Epithelial cell of esophagus (primary cell): ENCODE measurements at regions not wholly inside any gene's neighbourhood (a gene's known extent, or its start where the extent isn't known, plus 50 kb on each side); places are given as distances from the start of the nearest gene placed in this dataset.
A peak's percentile ranks its signal among the peaks of the same experiment; 100 is the strongest.
"Not testable (repeated sequence)": the region's sequence is repeated elsewhere in the genome, so short reads cannot be mapped to it uniquely, and the experiment has no call there.

ENCODE experiments used
- DNase-seq: peaks from one replicate; pipeline ENCODE4 v3.0.0; 2010; ENCODE audit warnings: low read depth
- H3K4me3 ChIP-seq: 2 replicates; pipeline ENCODE4 v1.5.1; 2011; ENCODE audit warnings: mild to moderate bottlenecking, low read length, control low read depth
- TF ChIP-seq, protein P1 (sequence below): IDR thresholded peaks from 2 replicates; pipeline ENCODE4 v1.5.1; 2011; ENCODE audit warnings: low read depth, mild to moderate bottlenecking, low read length, control low read depth, inconsistent platforms; ENCODE audit not compliant: insufficient read depth; ENCODE audit errors: missing control alignments

DNA sequence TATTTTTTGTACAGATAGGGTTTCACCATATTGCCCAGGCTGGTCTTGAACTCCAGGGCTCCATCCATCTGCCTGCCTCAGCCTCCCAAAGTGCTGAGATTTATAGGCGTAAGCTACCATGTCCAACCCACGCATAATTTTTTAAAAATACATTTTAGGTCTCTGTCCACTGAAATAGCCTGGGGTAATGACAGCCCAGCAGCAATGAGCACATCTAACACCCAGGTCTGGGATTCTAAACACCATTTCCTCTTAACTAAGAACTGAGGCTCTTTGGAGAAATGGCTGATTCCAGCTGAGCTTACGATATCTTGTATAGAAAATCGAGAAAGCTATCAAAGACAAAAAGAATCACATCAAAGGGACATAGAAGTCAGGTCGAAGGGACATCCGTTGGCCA, 245.3 kb downstream of the PARN start:
- TF ChIP-seq, protein P1, sequence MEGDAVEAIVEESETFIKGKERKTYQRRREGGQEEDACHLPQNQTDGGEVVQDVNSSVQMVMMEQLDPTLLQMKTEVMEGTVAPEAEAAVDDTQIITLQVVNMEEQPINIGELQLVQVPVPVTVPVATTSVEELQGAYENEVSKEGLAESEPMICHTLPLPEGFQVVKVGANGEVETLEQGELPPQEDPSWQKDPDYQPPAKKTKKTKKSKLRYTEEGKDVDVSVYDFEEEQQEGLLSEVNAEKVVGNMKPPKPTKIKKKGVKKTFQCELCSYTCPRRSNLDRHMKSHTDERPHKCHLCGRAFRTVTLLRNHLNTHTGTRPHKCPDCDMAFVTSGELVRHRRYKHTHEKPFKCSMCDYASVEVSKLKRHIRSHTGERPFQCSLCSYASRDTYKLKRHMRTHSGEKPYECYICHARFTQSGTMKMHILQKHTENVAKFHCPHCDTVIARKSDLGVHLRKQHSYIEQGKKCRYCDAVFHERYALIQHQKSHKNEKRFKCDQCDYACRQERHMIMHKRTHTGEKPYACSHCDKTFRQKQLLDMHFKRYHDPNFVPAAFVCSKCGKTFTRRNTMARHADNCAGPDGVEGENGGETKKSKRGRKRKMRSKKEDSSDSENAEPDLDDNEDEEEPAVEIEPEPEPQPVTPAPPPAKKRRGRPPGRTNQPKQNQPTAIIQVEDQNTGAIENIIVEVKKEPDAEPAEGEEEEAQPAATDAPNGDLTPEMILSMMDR: no peak
- H3K4me3 ChIP-seq: no peak overlapping the region
- DNase-seq: no peak

DNA sequence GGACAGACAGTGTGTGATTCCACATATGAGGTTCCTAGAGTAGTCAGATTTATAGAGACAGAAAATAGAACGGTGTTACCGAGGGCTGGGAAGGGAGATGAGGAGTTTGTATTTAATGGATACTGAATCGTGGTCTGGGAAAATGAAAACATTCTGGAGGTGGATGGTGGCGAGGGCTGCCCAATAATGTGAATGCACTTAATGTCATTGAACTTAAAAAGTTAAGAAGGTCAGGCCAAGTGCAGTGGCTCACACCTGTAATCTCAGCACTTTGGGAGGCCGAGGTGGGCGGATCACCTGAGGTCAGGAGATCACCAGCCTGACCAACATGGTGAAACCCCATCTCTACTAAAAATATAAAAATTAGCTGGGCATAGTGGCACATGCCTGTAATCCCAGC, 246.2 kb downstream of the PARN start:
- not testable (repeated sequence) for H3K4me3 ChIP-seq, DNase-seq

DNA sequence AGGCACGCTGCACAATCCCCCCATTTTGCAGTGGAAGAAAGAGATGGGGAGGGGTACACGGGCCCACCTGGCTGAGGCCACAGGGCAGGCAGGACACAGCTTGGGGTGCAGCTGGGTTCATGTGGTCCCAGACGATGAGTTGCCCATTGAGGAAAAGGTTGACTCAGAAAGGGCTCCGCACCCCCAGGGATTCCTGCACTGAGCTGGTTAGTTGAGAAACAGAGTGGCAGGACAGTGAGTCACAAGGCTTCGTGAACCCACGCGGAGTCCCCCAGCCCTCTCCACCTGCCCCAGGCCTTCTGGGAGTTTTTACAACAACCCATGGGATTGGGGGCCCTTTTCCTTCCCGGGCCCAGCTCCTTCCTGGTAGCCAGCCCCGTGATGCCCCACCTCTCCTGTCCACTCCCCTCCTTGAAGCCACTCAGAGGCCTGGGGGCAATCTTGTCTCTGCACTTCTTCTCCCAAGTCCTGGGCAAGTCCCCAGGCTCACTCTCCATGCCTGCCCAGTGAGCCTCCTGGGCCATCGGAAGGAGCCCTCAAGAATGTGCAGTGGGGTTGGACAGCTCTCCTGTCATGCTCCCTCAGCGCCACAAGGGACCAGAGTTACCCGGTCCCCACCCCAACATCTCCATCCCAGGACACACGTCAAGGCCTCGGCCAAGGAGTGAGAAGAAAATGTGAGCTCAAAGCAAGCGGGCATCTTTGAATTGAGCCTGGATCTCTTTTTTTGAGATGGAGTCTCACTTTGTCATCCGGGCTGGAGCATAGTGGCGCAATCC, 251.2 kb downstream of the PARN start:
- TF ChIP-seq, protein P1: no peak
- peak; percentile 94 for DNase-seq
- no peak overlapping the region for H3K4me3 ChIP-seq

DNA sequence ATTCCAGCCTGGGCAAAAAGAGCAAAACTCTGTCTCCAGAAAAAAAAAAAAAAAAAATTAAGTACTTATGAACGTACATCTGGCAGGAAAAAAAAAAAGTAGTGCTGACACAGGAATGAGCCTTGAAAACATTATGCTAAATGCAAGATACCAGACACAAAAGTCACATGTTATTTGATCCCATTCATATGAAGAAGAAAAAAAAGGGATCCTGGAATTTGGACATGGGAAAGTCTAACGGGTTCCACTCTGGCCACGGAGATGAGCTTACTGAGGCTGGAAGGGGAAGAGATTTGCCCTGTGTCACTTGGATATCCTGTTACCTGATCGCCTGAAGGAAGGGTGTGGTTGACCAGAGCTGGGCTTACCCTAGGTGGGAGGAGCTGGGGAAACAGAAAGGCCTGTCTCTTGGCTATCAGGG, 251.9 kb downstream of the PARN start:
- no peak overlapping the region for H3K4me3 ChIP-seq
- TF ChIP-seq, protein P1: no peak
- DNase-seq: peak; percentile 87

DNA sequence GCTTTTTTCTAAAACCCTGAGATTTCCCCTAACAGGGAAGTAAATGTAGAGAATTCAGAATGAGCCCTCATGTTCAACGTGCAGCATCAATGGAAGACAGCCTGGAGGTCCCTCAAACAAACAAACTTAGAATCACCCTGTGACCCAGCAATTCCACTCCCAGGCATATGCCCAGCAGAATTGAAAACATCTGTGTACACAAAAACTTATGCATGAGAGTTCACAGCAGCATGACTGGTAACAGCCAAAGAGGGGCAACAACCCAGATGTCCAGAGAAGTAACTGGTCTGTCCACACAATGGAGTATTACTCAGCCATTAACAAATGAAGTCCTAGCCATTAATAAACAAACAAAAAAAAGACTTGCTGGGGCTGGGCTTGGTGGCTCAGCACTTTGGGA, 252.7 kb downstream of the PARN start:
- TF ChIP-seq, protein P1: no peak
- H3K4me3 ChIP-seq: no peak overlapping the region
- DNase-seq: no peak

DNA sequence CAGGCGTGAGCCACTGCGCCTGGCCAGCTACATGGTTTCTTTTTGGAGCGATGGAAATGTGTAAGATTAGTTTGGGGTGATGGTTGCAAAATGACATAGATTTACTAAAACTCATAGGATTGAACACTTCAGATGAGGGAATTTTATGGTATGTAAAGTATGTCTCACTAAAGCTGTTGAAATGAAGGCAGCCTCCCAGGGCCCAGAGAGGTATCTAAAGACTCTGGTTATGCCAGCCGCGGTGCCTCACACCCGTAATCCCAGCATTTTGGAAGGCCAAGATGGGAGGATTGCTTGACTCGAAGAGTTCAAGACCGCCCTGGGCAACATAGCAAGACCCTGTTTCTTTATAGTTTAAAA, 254.9 kb downstream of the PARN start:
- no peak for DNase-seq
- no peak overlapping the region for H3K4me3 ChIP-seq
- TF ChIP-seq, protein P1: no peak

DNA sequence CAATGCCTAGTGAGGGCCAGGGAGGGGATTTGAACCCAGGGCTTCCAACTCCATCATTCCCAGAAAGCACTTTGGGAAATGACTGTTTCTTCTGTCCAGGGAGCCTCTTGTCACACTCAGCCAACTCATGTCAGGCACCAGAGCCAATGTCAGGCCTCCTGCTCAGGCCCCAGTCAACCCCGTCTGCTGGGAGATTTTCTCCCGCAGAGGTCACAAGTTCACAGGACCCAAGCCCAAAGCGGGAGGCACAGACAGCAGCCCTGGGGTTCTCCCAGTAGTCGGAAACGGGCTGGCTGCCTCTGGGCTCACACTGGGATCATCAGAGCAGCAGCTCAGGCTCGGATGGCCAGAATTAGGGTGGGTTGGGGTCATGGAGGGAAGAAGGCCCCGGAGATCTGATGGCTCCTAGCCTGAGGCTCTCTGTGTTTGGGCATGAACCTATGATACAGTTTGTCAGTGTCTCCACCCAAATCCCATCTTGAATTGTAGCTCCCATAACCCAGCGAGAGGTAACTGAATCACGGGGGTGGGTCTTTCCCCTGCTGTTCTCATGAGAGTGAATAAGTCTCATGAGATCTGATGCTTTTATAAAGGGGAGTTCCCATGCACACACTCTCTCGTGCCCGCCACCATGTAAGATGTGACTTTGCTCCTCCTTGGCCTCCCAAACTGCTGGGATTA, 255.5 kb downstream of the PARN start:
- TF ChIP-seq, protein P1: no peak
- H3K4me3 ChIP-seq: no peak overlapping the region
- no peak for DNase-seq
